SKM-1 (cell line): ENCODE measurements at regions not wholly inside any gene's neighbourhood (a gene's known extent, or its start where the extent isn't known, plus 50 kb on each side); places are given as distances from the start of the nearest gene placed in this dataset.

Source experiments
- DNase-seq: peaks from one replicate; lab custom pipeline; 2025; ENCODE audit not compliant: unreplicated experiment; lab: John Stamatoyannopoulos, UW

DNA sequence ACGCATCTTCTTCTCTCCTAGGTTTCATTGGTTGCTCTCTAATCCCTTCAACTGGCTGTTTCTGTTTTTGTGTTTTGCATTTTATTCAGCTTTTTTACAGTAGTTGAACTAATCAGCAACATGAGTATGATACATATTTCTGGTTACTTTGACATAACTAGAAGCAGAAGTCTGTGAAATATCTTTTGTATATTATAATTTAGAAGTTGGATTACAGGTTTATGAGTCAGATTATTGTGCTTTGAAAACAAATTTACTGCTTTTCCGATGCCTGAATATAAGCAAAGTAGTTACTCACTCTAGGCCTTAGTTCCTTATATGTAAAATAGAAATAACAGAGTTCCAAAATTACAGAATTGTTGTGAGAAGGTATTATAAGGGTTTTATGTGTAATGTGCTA is 96.2 kb upstream of the MEOX2 start:
- no peak for DNase-seq

DNA sequence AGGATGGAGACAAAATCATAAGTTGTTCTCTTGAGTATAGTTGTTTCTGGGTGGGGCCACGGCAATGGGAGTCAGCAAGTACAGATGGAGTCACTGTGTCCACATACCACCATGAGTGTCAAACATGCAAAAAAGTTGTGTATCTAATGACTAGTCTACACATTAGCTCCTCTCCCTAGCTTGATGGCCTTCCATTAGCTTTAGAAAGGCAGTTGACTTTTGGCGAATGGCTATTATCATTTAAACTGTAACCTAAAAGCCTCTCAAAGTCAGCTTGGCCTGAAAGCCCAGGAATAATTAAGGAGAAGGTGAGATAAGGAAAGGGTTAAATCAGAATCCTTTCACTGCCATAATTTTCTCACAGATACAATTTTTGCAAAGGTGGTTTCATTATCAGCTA is 95.5 kb upstream of the MEOX2 start:
- no peak for DNase-seq

DNA sequence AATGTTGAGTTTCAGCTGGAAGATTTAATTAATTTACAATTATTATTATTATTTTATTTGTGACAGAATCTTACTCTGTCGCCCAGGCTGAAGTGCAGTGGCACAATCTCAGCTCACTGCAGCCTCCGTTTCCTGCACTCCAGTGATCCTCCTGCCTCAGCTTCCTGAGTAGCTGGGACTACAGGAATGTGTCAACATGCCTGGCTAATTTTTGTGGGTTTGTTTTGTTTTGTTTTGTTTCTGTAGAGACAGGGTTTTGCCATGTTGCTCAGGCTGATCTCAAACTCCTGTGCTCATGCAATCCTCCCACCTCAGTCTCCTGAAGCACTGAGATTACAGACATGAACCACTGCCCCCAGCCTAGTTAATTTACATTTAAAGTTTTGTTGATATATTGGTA is 93.8 kb upstream of the MEOX2 start:
- DNase-seq: no peak

DNA sequence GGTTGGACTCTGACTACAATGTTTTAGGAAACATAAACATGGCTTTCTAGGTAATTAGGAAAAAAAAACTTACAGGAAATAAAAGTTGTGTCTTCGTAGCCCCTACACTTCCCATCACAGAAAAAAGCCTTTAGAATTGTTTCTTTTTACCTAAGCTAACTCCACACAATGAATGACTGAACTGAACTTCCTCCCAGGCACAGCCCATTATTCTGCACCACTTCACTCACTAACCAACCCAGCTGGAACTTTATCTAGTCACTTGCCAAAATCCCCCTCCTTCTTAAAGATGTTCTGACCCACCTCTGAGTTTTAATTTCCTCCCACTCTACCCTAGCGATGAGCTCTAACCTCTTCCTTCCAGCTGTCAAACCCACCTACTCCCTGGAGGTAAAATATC is 91.7 kb upstream of the MEOX2 start:
- no peak for DNase-seq

DNA sequence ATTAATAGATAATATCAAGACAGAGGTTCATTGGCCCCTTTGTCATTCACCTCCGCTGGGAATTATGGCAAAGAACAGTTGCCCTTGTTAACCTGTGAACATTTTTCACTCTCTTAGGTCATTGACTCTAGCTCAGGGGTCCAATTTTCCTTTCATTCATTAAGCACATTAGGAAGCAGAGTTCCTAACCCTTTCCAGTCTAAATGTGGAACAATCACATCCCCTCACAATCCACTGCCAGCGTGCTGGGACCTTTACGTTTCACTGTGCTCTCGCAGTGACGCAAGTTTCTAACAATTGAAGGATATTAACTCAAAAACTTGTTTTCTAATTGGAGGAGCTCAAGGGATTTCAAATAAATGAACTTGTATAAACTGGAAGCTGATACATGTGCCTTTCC is 79.3 kb upstream of the MEOX2 start:
- DNase-seq: no peak

DNA sequence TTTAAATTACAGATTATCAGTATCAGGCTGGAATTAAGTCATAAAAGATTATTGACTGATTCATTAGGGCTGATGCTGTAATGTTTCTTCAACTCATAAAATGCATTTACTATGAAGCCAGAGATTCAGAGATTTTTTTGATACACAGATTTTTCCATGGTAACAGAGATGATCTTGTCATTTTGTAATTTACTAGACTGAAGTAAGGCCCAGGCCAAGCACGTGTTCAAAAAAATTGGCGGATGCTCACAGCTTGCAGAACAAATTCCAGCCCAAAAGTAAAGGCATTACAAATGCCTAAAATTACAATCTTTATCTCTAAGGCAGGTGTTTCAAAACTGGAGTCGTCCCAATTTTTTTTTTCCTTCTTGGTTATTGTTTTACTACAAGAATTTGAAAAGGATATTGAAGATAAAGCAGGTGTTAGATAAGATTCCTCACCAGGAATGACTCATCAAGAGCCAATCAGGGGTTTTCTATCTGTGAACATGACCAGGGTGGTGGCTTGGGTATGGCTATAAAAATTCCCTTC is 78.4 kb upstream of the MEOX2 start:
- DNase-seq: no peak

DNA sequence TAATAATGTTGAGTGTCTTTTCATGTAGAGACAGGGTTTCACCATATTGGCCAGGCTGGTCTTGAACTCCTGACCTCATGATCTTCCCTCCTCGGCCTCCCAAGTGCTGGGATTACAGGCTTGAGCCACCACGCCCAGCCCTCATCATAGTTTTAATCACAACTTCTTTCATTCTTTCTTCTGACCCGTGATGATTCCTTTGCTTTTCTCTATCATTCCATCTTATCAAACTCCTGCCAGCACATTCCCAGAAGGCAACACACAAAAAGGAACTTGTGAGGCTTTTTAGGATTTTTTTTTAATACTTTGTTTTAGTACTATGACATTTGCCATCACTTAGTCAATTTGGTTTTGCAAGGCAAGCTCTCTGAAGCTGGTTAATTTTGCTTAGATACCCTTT is 77.5 kb upstream of the MEOX2 start:
- no peak for DNase-seq

DNA sequence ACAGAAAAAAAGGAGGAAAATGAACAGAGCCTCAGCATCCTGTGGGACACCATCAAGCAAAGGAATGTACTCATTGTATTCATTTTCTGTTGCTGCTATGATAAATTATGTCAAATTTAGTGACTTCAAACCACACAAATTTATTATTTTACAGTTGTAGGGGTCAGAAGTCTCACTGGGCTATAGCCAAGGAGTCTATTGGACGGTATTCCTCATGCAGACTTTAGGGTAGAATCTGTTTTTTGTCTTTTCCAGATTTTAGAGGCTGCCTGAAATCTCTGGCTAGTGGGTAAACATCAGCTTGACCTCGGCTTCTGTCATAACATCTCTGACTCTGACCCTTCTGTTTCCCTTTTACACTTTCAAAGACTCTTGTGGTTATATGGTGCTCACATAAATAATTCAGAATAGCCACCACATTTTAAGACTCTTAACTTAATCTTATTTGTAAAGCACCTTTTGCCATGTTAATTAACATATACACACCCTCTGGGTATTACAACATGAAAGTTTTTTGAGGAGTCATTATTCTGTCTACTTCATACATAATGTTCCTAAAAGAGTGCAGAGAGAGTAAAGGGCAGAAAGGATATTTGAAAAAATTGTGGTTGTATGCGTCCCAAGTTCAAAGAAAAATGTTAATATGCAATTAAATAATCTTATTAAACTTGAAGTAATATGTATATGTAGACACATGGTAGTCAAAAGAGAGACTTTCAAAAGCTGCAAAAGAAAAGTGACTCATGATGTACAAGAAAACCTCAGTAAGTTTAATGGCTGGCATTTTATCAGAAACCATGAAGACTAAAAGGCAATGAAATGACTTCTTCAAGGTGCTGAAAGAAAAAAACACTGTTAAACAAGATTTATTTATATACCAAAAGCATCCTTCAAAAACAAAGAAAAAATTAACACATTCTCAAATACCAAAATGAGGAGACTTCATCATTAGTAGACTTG is 70.8 kb upstream of the MEOX2 start:
- DNase-seq: no peak

DNA sequence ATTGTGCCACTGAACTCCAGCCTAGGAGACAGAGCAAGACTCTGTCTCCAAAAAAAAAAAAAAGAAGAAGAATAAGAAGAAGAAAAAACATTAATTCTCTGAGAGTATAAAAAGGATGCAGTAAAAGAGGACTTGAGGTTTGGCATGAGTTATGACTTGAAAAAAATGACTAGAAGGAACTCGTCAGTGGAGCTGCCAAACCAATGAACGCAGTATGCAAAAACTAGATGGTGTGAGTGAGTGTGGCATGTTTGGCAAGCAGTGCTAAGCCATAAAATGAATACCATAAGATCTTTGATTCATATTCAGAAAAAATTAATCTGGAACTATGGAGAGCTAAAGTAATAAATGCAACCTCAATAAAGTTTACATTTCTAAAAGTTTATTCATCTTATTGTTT is 68.6 kb upstream of the MEOX2 start:
- no peak for DNase-seq

DNA sequence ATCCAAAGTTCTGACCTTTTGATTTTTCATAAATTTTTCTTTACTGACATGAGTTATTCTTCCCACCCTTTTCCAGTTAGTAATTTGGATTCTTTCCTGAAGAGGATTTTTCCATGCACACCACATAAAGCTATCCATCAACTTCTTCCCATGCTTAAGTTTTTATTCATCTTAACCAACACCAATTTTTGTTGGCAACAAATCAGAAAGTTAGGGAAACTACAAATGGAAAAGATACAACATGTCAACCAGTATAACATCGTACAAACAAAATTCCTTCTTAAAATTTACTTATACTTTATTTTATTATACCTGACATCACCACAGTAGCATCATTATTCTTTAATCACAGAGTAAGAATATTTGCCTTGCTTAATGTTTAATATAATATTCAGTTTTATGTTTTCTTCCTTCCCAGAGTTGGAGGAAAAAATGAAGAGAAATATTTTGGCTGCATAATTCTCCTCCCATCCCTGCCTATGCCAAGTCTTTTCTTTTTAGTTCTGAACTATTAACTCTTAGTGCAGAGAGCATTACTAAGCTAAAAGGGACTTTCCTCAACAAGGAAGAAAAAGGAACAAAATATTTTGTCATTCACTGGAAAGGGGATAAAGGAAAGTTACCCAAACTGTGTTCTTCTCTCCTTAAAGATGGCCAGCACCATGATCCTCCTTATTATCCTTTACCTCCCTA is 67.5 kb upstream of the MEOX2 start:
- no peak for DNase-seq

DNA sequence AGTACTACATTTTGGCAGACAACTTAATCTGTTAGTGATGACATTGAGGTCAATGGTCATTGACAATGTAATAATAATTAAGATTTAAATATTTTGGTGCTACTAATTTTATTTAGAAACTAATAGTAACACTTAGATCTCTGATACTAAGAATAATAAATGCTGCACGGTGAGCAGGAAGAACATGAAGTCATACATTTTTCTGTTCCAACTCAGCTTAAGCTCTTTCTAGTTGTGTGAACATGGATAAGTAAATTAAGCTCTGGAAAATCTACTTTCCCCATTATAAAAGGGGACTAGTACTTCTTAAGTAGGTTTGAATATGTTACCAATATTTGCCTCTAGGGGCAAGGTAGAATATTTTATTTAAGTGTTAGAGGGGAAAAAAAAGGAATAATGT is 65.9 kb upstream of the MEOX2 start:
- DNase-seq: no peak

DNA sequence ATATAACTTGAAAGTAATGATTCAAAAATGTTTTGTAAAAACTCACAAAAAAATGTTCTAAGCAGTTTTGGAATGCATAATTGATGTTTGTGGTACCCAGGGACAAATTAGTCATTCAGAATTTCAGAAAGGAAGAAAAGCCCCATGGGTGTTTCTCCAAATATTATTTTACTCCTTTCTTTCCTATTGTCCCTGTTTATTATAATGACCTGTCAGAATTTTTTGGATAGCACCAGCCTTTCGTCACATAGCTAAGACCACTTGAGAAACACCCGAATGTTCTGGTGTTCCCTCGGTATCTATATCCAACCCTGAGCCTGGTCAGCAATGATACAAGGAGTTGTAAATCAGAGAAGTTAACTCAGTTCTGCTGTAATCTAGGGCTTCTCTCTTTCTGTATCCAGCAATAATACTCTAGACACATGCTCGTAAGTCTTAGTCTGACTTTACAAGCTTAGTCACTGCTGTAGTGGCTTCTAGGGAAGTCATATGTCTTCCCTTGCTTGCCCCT is 64.8 kb upstream of the MEOX2 start:
- no peak for DNase-seq

DNA sequence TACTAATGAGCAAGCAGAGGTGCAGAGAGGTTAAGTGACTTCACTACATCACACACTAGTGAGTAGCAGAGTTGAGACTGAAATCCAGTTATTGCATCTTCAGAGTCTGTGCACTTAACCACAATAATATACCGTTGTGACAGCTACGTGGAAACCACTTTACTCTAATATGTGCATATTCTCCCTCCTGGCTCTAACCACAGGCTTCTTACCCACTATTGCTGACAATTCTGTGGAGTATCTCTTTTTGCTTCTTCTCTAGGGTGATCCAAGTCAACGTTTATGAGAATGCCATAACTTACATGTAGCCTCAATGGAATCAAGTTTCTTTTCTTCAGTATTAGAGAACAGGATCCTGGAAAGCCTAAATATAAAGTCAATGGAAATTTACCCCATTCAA is 64.2 kb upstream of the MEOX2 start:
- no peak for DNase-seq

DNA sequence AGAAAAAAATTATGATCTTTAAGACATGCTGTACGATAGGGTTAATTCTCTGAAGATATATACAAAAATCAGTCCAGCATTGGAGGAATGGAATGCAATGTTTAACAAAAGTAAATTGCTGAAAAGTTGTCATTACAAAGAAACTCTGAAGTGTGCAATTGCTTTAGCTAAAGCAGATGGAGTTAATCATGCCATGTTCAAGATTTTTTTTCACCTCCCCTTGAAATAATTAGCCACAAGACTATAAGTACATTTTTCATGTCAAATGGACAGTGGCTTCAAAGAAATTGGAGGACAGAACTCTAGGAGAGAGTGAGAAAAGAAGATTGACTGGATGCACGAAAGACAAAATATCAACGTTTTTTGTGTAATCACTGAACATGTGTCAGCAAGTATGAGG is 63.1 kb upstream of the MEOX2 start:
- DNase-seq: no peak

DNA sequence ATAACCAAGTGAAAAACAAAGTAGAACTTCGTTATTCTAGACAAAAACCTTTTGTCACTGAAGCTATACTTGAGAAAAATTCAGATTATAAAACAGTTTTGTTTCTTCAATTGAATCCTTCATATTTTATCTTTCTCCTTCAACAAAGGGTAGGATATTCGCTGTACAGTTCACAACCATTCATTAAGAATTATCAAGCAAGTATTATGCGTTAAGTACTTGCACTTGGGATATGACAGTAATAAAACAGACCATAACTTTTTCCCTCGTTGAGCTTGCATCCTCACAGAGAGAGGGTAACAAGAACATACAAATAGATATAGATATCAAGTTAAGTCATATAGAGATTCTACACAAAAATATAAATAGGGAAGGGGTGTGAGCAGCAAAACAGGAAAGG is 61.2 kb upstream of the MEOX2 start:
- DNase-seq: no peak

DNA sequence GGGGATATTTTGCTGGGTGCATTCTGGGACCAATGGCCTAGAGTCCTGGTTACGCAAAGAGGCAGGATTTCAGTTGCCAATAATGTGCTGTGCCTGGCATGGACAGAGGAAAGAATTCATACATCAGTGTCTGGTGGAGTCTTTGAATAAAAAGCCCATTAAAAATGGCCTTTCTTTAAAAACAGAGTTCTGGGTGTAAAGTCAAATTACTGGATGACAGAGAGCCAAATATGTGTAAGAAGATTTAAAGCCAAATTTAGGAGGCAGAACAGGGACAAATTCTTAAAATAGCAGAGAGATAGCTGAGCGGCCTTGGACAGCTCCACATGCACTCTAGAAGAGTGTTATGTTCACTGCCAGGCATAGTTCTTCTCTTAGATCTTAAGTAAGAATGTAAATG is 60.8 kb upstream of the MEOX2 start:
- DNase-seq: no peak

DNA sequence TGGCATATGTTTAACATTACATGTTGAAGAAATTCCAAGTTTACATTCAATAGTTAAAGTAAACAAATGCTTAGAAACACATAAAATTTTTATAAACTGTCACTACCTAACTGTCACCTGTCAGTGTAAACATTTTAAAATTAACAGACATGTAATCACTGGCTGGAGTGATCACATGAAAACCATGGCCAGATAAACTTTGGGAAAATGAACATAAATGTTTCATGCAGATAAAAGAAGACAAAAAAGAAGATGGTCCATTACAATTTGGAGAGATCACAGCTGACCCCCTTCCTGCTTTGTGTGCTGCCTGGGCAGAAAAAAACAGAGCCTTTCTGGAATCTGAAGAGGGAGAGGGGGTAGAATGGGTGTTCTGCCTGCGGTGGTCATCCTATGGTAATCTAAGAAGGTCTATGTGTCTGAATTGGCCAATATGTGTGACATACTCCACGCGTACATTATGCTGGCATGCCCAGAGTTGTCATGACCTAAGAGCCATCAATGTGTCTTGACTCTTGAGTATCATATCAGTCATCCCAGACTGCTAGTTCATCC is 57.5 kb upstream of the MEOX2 start:
- no peak for DNase-seq

DNA sequence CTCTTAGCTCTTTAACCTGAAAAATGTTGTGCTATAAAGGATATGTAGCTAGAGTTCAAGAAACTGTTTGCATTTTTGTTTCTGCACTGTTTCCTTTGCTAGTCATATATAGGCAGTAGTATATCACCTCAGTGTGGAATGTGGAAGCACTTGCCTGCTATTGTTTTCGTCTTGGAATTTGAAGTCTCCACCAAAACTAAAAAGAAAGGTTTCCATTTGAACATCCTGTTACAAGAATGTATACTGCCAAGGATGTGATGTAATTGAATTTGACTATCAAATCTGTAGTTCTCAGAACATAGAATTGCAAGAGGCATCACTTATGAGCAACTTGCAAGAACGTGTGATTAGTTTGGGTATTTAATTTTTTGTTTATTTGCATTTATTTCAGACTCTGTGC is 51.1 kb upstream of the MEOX2 start:
- DNase-seq: no peak
